ENCODE measurements at regions not wholly inside any gene's neighbourhood (a gene's known extent, or its start where the extent isn't known, plus 50 kb on each side); places are given as distances from the start of the nearest gene placed in this dataset.

DNA sequence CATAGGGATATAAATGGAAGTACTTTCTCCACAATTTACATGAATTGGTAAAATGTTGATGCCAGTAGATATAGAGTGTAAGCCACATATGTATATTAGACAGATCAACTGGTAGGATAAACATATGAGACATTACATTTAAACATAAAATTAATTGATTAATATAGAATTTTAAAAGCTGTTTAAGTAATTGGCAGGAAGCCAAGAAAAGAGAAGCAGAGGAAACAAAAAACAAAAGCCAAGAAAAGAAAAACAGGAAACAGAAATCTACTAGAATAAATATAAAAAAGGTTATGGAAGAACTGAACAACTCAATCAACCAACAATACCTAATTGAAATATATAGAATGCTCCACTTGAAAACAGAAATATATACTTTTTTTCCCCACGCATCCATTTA is 920.1 kb upstream of the TMEFF2 start:
- DNase-seq, result no peak
- no peaks in the 10 kb centered on the region for H3K4me1 Mint-ChIP-seq
- no peaks in the 10 kb centered on the region for H3K27me3 Mint-ChIP-seq (ENCODE audit: low read depth, poor library complexity)
- no peak overlapping the region for H3K4me3 Mint-ChIP-seq
- TF ChIP-seq, protein P1, sequence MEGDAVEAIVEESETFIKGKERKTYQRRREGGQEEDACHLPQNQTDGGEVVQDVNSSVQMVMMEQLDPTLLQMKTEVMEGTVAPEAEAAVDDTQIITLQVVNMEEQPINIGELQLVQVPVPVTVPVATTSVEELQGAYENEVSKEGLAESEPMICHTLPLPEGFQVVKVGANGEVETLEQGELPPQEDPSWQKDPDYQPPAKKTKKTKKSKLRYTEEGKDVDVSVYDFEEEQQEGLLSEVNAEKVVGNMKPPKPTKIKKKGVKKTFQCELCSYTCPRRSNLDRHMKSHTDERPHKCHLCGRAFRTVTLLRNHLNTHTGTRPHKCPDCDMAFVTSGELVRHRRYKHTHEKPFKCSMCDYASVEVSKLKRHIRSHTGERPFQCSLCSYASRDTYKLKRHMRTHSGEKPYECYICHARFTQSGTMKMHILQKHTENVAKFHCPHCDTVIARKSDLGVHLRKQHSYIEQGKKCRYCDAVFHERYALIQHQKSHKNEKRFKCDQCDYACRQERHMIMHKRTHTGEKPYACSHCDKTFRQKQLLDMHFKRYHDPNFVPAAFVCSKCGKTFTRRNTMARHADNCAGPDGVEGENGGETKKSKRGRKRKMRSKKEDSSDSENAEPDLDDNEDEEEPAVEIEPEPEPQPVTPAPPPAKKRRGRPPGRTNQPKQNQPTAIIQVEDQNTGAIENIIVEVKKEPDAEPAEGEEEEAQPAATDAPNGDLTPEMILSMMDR (IDR thresholded peaks at IDR 0.05), result no peak
- H3K27ac Mint-ChIP-seq, result no peak overlapping the region
- no peaks in the 10 kb centered on the region for H3K36me3 Mint-ChIP-seq (ENCODE audit: low read depth)
- no peaks in the 10 kb centered on the region for H3K9me3 Mint-ChIP-seq

DNA sequence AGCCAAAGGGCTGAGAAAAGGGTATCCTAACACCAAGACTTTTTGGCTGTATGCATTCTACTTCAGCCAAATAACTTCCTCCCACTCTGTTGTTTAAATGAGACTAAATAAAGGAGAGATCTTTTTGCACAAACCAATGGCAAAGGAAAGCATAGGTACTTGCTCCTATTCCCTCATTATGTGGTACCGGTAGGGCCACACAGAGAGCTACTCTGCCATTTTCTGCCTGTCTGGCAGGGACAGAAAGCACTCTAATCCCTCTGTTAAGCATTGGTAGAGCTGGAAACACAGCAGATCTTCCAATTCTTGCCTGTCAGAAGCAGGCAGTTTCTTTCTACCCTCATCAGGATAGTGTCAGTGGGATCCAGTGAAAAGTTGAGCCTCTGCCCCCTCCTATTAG is 918.3 kb upstream of the TMEFF2 start:
- H3K27me3 Mint-ChIP-seq (ENCODE audit: low read depth, poor library complexity), result no peaks in the 10 kb centered on the region
- TF ChIP-seq, protein P1 (IDR thresholded peaks at IDR 0.05), result no peak
- no peak overlapping the region for H3K4me3 Mint-ChIP-seq
- no peaks in the 10 kb centered on the region for H3K36me3 Mint-ChIP-seq (ENCODE audit: low read depth)
- H3K4me1 Mint-ChIP-seq, result no peaks in the 10 kb centered on the region
- no peak for DNase-seq
- H3K27ac Mint-ChIP-seq, result no peak overlapping the region
- no peaks in the 10 kb centered on the region for H3K9me3 Mint-ChIP-seq

DNA sequence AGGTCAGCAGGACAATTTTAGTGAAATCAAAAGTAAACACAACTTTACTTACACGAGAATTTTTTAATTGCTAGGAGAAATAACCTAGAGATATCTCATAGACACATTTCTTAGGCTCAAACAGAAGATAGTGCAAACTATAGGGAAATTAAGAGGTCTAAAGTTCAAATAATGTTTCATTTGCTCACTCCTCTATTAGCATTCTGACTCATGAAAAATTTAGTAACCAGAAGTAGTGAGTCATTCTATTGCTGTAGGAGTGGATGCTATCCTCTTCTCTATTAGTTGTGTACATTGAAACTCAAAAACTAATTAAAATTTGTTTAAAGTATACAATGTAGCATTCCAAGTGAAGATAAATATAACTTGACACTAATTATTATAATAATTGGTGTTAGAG is 908.3 kb upstream of the TMEFF2 start:
- Mint-ChIP-seq H3K27me3 (ENCODE audit: low read depth, poor library complexity) (no peaks in the 10 kb centered on the region), H3K4me1 (no peaks in the 10 kb centered on the region), H3K36me3 (ENCODE audit: low read depth) (no peaks in the 10 kb centered on the region), H3K9me3 (no peaks in the 10 kb centered on the region), H3K27ac (no peak overlapping the region), H3K4me3 (no peak overlapping the region)
- no peak for DNase-seq
- TF ChIP-seq, protein P1 (IDR thresholded peaks at IDR 0.05), result no peak

DNA sequence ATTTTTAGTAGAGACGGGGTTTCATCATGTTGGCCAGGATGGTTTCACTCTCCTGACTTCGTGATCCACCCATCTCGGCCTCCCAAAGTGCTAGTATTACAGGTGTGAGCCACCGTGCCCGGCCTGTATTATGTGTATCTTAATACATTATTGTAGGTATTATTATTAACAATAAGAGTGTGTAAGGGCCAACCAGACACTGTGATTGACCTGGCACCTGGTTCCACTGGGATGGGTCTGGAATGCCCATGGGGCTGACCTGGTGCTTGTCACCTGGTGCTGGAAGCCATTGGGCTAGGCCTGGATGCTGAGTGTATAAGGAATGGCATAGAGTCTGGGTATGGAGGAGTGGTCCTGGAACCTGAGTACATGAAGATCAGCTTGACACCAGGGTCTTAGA is 906.9 kb upstream of the TMEFF2 start:
- Mint-ChIP-seq H3K4me3 (no peak overlapping the region), H3K27me3 (ENCODE audit: low read depth, poor library complexity) (no peaks in the 10 kb centered on the region), H3K4me1 (no peaks in the 10 kb centered on the region), H3K9me3 (no peaks in the 10 kb centered on the region), H3K36me3 (ENCODE audit: low read depth) (no peaks in the 10 kb centered on the region), H3K27ac (no peak overlapping the region)
- DNase-seq, result no peak
- TF ChIP-seq, protein P1 (IDR thresholded peaks at IDR 0.05), result no peak

DNA sequence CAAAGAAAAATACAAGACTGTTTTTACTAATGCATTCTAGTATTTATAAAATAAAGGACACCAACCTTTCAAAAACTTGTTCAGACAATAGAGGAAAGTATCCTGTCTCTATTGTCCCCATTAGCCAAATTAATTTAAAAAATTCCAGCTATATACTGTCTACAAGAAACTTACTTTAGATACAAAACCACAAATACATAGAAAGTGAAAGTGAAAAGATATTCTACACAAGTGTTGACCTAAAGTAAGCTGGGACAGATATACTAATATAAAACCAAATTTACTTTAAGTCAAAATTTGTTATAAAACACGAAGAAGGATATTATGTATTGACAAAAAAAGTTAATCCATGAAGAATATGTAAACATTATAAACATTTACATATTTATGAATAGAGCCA is 893.3 kb upstream of the TMEFF2 start:
- no peaks in the 10 kb centered on the region for H3K36me3 Mint-ChIP-seq (ENCODE audit: low read depth)
- H3K4me1 Mint-ChIP-seq, result no peaks in the 10 kb centered on the region
- no peaks in the 10 kb centered on the region for H3K9me3 Mint-ChIP-seq
- no peak overlapping the region for H3K4me3 Mint-ChIP-seq
- H3K27me3 Mint-ChIP-seq (ENCODE audit: low read depth, poor library complexity), result no peaks in the 10 kb centered on the region
- TF ChIP-seq, protein P1 (IDR thresholded peaks at IDR 0.05), result no peak
- no peak for DNase-seq
- H3K27ac Mint-ChIP-seq, result no peak overlapping the region

DNA sequence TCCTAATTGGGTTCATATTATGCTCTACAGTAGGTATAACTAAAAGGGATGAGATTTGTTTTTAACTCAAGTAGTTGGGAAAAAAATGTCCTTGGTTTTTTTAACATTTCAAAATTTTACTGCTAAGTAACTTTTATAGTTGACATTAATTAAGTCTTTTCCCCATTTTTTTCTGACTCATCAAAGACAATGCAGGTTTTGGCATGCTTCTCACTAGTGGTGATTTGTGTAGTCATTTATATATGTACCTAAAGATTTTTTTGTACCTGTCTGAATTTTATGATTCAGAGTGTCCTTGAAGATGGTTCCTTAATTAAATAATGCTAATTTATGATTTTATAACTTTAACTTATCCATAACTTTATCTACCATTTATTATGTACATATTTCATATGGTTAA is 882.3 kb upstream of the TMEFF2 start:
- H3K4me3 Mint-ChIP-seq, result no peak overlapping the region
- TF ChIP-seq, protein P1 (IDR thresholded peaks at IDR 0.05), result no peak
- peaks cover 4% of the 10 kb centered on the region for H3K9me3 Mint-ChIP-seq
- no peak for DNase-seq
- H3K36me3 Mint-ChIP-seq (ENCODE audit: low read depth), result no peaks in the 10 kb centered on the region
- H3K27me3 Mint-ChIP-seq (ENCODE audit: low read depth, poor library complexity), result no peaks in the 10 kb centered on the region
- no peaks in the 10 kb centered on the region for H3K4me1 Mint-ChIP-seq
- H3K27ac Mint-ChIP-seq, result no peak overlapping the region
